GM21367 (cell line): ENCODE measurements at regions not wholly inside any gene's neighbourhood (a gene's known extent, or its start where the extent isn't known, plus 50 kb on each side); places are given as distances from the start of the nearest gene placed in this dataset.
A peak's percentile ranks its signal among the peaks of the same experiment; 100 is the strongest.

Source experiments
- ATAC-seq: cut with Tn5 transposase; IDR thresholded peaks from one replicate; pipeline ENCODE4 v1.9.1; 2021; ENCODE audit not compliant: unreplicated experiment

DNA sequence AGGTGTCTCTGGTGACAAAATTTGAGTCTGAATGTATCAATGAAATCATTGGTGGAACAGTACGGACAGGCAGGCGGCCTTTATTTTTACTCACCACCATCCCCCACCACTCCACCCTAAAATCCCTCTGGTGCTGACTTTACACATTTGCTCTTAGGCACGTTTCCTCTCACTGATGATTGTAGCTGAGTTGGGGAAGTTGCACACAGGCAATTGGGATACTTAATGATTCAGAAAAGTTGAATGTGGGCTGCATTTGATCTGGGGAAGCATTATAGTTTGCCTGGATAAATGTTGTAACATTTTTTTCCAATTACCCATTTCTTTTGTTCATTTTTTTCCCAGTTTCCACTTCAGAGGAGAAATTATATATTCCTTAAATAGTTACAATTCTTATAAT is 658.4 kb downstream of the TLR4 start:
- ATAC-seq = no peak

- no peak for ATAC-seq
Observed at GRCh38 chr9:118364266-118365106, 660.3 kb downstream of the TLR4 start.

DNA sequence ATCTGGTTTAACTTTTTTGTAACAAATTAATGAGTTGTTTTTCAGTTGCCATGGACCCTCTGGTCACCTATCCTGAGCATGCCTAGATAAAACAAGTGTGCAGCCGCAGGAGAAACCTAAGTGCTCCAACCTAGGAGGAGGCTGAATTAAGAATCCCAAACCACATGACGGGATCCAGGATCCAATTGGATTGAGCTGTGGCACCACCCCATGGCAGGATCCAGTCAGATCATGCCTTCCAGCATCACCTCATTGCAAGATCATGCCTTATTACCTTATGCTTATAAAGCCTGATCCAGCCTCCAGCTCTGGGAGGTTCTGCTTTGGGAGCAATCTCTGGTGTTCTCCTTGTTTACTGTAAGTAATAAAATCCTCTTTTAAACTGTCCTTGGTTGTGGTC is 662.0 kb downstream of the TLR4 start:
- ATAC-seq = no peak

GRCh38 chr9:118367383-118367782 is 663.2 kb downstream of the TLR4 start:
- ATAC-seq = no peak

DNA sequence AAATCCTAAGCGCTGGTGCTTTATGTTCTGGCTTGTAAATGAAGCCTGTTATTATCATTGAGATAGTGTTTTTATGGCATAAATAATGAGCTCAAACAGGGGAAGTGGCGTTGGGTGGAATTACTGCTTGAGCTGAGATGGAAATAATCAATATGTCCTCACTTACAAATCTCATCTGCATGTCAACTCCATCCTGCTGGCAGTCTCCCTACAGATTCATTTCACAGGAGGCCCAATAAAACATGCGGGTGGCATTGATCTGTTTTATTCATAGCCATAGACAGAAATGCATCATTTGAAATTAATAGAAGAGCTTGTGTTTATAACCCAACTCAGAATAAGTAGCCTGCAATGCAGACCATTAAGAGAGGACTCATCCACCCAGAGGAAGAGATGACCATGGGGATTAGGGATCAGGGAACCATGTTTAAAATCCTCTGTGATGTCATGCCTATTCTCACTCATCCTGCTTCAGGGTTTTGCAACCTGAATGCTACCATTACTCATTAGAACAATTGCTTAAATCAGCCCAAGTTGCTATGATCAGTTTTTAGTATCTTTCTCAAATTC is 680.4 kb downstream of the TLR4 start:
- no peak for ATAC-seq

- ATAC-seq = peak; percentile 55
Observed at GRCh38 chr9:118395415-118395814, 691.2 kb downstream of the TLR4 start.

- ATAC-seq = no peak
Observed at GRCh38 chr9:118401546-118401945, 697.3 kb downstream of the TLR4 start.

DNA sequence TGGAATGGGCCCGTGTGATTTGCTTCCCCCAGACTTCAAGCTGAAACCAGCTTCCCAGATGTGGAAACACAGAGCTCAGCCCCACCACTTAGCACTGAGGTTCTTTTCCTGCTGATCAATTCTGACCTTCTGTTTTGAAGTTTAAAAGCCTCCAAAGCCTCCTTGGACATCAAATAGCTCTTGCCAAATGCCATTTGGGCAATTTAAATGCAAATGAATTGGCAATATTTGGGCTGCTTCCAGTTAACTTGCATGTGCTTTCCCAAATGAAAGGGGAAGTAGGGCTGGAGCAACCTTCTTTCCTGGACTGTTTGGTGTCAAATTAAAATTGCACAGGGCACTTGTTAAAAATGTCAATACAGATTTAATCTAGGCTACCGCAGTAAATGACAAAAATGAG is 710.5 kb downstream of the TLR4 start:
- ATAC-seq = no peak

DNA sequence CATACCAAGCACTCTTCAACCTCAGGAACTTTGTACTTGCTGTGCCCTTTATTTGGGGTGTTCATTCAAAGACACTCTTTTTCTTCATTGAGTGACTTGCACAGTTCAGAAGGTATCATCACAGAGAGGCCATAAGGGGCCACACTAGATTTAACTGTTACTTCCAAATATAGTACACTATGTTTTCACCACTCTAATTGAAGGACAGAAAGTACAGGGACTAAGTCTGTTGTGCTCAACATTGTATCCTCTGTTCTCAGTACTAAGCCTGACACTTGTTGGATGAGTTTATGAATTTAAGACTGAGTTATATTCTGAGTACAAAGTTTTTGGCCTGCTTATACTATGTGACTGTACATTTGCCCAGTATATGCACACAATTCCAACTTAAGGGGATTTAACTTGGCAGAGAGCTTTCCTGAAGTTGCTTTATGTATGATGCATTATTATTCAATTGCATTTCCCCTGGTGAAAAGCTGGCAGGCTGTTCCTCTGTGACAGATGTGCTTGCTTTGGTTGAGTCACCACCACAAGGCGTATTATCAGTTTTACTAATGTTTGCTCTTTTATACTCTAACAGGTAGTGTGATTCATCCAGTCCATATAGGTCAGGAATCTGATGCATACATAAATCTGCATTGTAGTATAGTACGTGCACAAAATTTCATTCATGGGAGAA is 714.8 kb downstream of the TLR4 start:
- no peak for ATAC-seq

GRCh38 chr9:118419676-118420075 is 715.5 kb downstream of the TLR4 start:
- no peak for ATAC-seq

GRCh38 chr9:118422508-118422907 is 718.3 kb downstream of the TLR4 start:
- ATAC-seq = no peak

GRCh38 chr9:118423021-118423420 is 718.8 kb downstream of the TLR4 start:
- no peak for ATAC-seq

- no peak for ATAC-seq
Observed at GRCh38 chr9:118423721-118424120, 719.5 kb downstream of the TLR4 start.

- no peak for ATAC-seq
Observed at GRCh38 chr9:118426772-118427171, 722.6 kb downstream of the TLR4 start.

GRCh38 chr9:118438810-118439209 is 734.6 kb downstream of the TLR4 start:
- ATAC-seq = no peak

- no peak for ATAC-seq
Observed at GRCh38 chr9:118439441-118439840, 735.2 kb downstream of the TLR4 start.

DNA sequence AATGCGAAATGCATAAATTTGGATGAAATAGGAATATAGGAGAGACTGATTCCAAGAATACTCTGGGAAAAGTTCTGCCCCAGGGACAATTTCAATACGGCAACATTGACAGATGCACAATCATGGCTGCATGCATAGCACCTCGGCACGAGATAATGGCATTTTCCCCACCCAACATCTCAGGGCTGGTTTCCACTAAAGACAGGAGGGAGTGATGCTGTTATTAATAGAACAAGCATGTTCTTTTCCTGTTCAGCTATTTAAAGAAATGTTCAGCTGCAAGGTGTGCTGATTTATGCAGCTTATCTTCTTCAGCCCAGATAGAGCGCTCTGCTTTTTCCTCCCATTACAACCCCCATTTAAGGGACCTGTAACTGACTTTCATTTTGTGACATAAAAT is 740.2 kb downstream of the TLR4 start:
- ATAC-seq = no peak

GRCh38 chr9:118446943-118447639 is 742.9 kb downstream of the TLR4 start:
- no peak for ATAC-seq

- no peak for ATAC-seq
Observed at GRCh38 chr9:118449554-118449953, 745.4 kb downstream of the TLR4 start.

GRCh38 chr9:118455259-118455658 is 751.1 kb downstream of the TLR4 start:
- ATAC-seq = no peak

- no peak for ATAC-seq
Observed at GRCh38 chr9:118455788-118456187, 751.6 kb downstream of the TLR4 start.
